Calu3 (cell line): ENCODE measurements at regions not wholly inside any gene's neighbourhood (a gene's known extent, or its start where the extent isn't known, plus 50 kb on each side); places are given as distances from the start of the nearest gene placed in this dataset.

Experiments
- BruUV-seq: library from RNA; stranded (reverse); fragments of 400-500 nt; replicated peaks from 2 replicates; lab custom pipeline; 2021; lab: Mats Ljungman, UMichigan
- CTCF ChIA-PET: fragments of 300-600 bp; sonication (Branson Sonifier 250); formaldehyde crosslinking; loops from one replicate; lab custom pipeline; 2022; ENCODE audit warnings: antibody characterized with exemption; lab: Charles Lee
- DNase-seq: peaks from one replicate; pipeline ENCODE4 v3.0.0; 2022
- H3K27ac Mint-ChIP-seq: one replicate; pipeline ENCODE4 v1.8.0; 2022; ENCODE audit warnings: mixed read lengths; ENCODE audit not compliant: unreplicated experiment
- H3K27me3 Mint-ChIP-seq: one replicate; pipeline ENCODE4 v1.8.0; 2022; ENCODE audit warnings: mixed read lengths; ENCODE audit not compliant: unreplicated experiment
- H3K36me3 Mint-ChIP-seq: one replicate; pipeline ENCODE4 v1.8.0; 2022; ENCODE audit warnings: mild to moderate bottlenecking, moderate library complexity, mixed read lengths; ENCODE audit not compliant: insufficient read depth, unreplicated experiment
- H3K4me1 Mint-ChIP-seq: one replicate; pipeline ENCODE4 v1.8.0; 2022; ENCODE audit warnings: mild to moderate bottlenecking, low read depth, mixed read lengths; ENCODE audit not compliant: unreplicated experiment
- H3K4me3 Mint-ChIP-seq: one replicate; pipeline ENCODE4 v1.8.0; 2022; ENCODE audit warnings: mild to moderate bottlenecking, low read depth, moderate library complexity, mixed read lengths; ENCODE audit not compliant: unreplicated experiment
- H3K9me3 Mint-ChIP-seq: one replicate; pipeline ENCODE4 v1.8.0; 2022; ENCODE audit warnings: low read depth, mixed read lengths; ENCODE audit not compliant: unreplicated experiment
- intact Hi-C: fragments of 100-400 bp; cut with micrococcal nuclease; formaldehyde crosslinking; loops from one replicate; pipeline ENCODE4 v1.10.0; 2022; ENCODE audit not compliant: unreplicated experiment
- TF ChIP-seq, protein P1 (sequence below): fragments of 200-600 bp; IDR thresholded peaks from one replicate; pipeline ENCODE4 v1.8.0; 2022; ENCODE audit warnings: antibody characterized with exemption; ENCODE audit not compliant: unreplicated experiment

DNA sequence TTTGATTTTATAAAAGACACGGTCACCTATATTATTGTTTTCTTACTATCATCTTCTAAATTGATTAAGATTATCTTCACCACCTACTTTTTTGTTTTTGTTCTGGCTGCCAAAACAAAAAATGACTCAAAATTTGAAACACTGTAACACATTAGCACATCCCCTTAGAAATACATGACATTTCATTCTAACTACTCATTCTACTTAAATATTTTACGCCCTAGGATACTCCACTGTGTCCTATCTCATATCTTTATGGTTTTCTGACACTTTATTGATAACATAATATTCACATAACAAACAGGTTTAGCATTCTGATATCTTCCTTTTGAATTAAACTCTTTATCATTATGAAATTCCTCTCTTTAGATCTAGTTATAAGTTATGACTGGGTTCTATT, 656.2 kb downstream of the GBE1 start:
- H3K4me3 Mint-ChIP-seq: no peak overlapping the region
- DNase-seq: no peak
- CTCF ChIA-PET: no interaction called here
- H3K27me3 Mint-ChIP-seq: no peaks in the 10 kb centered on the region
- peaks cover 9% of the 10 kb centered on the region for H3K9me3 Mint-ChIP-seq
- H3K27ac Mint-ChIP-seq: no peak overlapping the region
- BruUV-seq: no TSS peak
- H3K36me3 Mint-ChIP-seq: no peaks in the 10 kb centered on the region
- intact Hi-C loops: no loop called here
- peaks cover 11% of the 10 kb centered on the region for H3K4me1 Mint-ChIP-seq
- TF ChIP-seq, protein P1, sequence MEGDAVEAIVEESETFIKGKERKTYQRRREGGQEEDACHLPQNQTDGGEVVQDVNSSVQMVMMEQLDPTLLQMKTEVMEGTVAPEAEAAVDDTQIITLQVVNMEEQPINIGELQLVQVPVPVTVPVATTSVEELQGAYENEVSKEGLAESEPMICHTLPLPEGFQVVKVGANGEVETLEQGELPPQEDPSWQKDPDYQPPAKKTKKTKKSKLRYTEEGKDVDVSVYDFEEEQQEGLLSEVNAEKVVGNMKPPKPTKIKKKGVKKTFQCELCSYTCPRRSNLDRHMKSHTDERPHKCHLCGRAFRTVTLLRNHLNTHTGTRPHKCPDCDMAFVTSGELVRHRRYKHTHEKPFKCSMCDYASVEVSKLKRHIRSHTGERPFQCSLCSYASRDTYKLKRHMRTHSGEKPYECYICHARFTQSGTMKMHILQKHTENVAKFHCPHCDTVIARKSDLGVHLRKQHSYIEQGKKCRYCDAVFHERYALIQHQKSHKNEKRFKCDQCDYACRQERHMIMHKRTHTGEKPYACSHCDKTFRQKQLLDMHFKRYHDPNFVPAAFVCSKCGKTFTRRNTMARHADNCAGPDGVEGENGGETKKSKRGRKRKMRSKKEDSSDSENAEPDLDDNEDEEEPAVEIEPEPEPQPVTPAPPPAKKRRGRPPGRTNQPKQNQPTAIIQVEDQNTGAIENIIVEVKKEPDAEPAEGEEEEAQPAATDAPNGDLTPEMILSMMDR: no peak

DNA sequence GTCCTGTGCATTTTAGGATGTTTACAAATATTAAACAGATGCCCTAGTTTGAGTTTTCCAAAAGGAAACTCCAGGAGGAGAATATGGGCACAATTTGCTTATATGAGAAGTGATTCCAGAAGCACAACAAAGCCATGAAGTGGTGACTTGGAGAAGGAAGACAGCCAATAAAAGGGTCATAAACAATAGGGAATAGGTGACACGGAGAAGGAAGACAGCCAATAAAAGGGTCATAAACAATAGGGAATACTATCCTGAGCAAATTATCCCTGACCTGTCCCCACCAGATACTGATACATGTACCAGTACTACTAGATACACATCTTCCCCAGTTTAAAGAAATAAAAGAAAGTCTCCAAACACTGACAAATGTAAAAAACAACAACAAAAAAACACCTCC, 663.6 kb downstream of the GBE1 start:
- Mint-ChIP-seq H3K36me3 (no peaks in the 10 kb centered on the region), H3K27ac (no peak overlapping the region), H3K4me3 (no peak overlapping the region), H3K27me3 (no peaks in the 10 kb centered on the region), H3K4me1 (no peaks in the 10 kb centered on the region), H3K9me3 (peaks cover 9% of the 10 kb centered on the region)
- no peak for DNase-seq
- intact Hi-C loops: no loop called here
- CTCF ChIA-PET: no interaction called here
- TF ChIP-seq, protein P1: no peak
- no TSS peak for BruUV-seq

DNA sequence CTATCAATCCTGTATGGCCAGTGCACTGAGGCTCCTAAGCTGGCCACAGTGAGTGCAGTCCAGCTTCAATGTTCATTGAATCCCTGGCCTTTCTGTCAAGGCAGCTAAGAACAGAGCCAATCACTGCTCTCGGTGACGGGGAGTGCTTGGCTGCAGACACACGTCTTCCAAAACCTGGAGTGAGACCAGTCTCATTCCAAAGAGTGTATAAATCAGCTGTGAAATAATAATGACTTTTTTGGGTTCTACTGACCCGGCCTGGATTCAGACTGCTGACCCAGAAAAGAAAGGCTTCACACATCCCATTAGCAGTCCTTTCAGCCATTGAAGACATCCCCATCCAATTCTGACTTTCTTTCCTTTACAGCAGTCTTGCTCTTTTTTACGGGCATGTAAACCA, 665.5 kb downstream of the GBE1 start:
- TF ChIP-seq, protein P1: no peak
- no peak for DNase-seq
- Mint-ChIP-seq H3K4me1 (no peaks in the 10 kb centered on the region), H3K36me3 (no peaks in the 10 kb centered on the region), H3K9me3 (peaks cover 7% of the 10 kb centered on the region), H3K4me3 (no peak overlapping the region), H3K27me3 (no peaks in the 10 kb centered on the region), H3K27ac (no peak overlapping the region)
- BruUV-seq: no TSS peak
- CTCF ChIA-PET: no interaction called here
- intact Hi-C loops: no loop called here

DNA sequence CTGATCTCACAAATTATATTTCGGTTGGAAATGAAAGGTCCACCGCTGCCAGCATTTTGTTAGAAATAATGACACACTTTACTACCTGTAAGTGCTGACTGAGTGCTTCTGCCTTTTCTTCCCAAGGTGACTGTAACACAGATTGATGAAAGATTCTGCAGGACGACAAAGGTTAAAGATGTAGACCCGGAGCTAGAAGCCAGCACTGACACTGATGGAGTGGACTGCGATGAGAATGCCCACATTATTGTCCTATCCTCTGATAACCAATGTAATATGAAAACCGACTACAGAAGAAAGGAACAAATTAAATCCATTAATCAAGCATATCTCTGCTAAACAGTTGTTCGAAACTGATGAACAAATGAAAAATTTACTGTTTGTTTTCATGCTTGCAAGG, 666.5 kb downstream of the GBE1 start:
- H3K9me3 Mint-ChIP-seq: peaks cover 3% of the 10 kb centered on the region
- CTCF ChIA-PET: no interaction called here
- H3K4me1 Mint-ChIP-seq: no peaks in the 10 kb centered on the region
- H3K27ac Mint-ChIP-seq: no peak overlapping the region
- no peak overlapping the region for H3K4me3 Mint-ChIP-seq
- TF ChIP-seq, protein P1: no peak
- no peaks in the 10 kb centered on the region for H3K27me3 Mint-ChIP-seq
- no peak for DNase-seq
- intact Hi-C loops: no loop called here
- H3K36me3 Mint-ChIP-seq: no peaks in the 10 kb centered on the region
- BruUV-seq: no TSS peak
